Prostate gland (tissue), 2 donors: ENCODE measurements at regions not wholly inside any gene's neighbourhood (a gene's known extent, or its start where the extent isn't known, plus 50 kb on each side); places are given as distances from the start of the nearest gene placed in this dataset.
"Not testable (repeated sequence)": the region's sequence is repeated elsewhere in the genome, so short reads cannot be mapped to it uniquely, and the experiment has no call there.

Experiments
- DNase-seq: peaks from one replicate; pipeline ENCODE4 v3.0.0-alpha.2; 2019; ENCODE audit warnings: low spot score
- H3K27ac ChIP-seq, 2 donors: fragments of 200-600 bp; sonication (generic); 2 replicates each; pipeline ENCODE4 v1.5.1; 2017 to 2019
- H3K27me3 ChIP-seq: fragments of 200-600 bp; sonication (generic); replicated peaks from 2 replicates; pipeline ENCODE4 v1.5.1; 2019; ENCODE audit not compliant: insufficient read depth
- H3K36me3 ChIP-seq, 2 donors: fragments of 200-600 bp; sonication (generic); 1 replicate in 1 of 2; 2 replicates in 1 of 2; pipeline versions ENCODE4 v1.5.1 to v1.8.1; 2017 to 2019
- H3K4me1 ChIP-seq: fragments of 200-600 bp; sonication (generic); replicated peaks from 2 replicates; pipeline ENCODE4 v1.5.1; 2019
- H3K4me3 ChIP-seq, 2 donors: fragments of 200-600 bp; sonication (generic); 2 replicates each; pipeline ENCODE4 v1.5.1; 2017 to 2019
- H3K9me3 ChIP-seq: fragments of 200-600 bp; sonication (generic); 2 replicates; pipeline ENCODE4 v1.5.1; 2017
- CTCF ChIP-seq, 4 experiments: fragments of 200-600 bp in 2 of 4; fragments of 450-650 bp in 2 of 4; sonication (generic) in 2 of 4; IDR thresholded peaks; 1 replicate in 3 of 4; 2 replicates in 1 of 4; pipeline ENCODE4 v1.5.1; 2016 to 2019; ENCODE audit warnings: antibody characterized with exemption in 4 of 4, mild to moderate bottlenecking in 2 of 4, moderate library complexity in 2 of 4
- POLR2A ChIP-seq: fragments of 450-650 bp; IDR thresholded peaks from one replicate; pipeline ENCODE4 v1.6.1; 2016; ENCODE audit warnings: antibody characterized with exemption, mild to moderate bottlenecking
- POLR2AphosphoS5 ChIP-seq: sonication (generic); formaldehyde crosslinking; IDR thresholded peaks from one replicate; pipeline ENCODE4 v1.6.1; 2017; ENCODE audit warnings: antibody characterized with exemption
- WGBS: methylation state at CpG from one replicate; pipeline ENCODE4 v1.1.5; 2018; 5-methylcytosine and 5-hydroxymethylcytosine counted together
- intact Hi-C: fragments of 100-400 bp; cut with DNase I; formaldehyde crosslinking; loops from one replicate; pipeline ENCODE4 v1.14.2; 2022

- no peaks in the 10 kb centered on the region for H3K36me3 ChIP-seq
- DNase-seq: no peak
- intact Hi-C loops: no loop called here
- no peaks in the 10 kb centered on the region for H3K9me3 ChIP-seq
- no peaks in the 10 kb centered on the region for H3K4me1 ChIP-seq
- no peak for TF ChIP-seq POLR2AphosphoS5
- TF ChIP-seq POLR2A: no peak
- no peak for TF ChIP-seq CTCF (IDR thresholded peaks at IDR 0.05)
- no peak overlapping the region for H3K4me3 ChIP-seq
- no peak overlapping the region for H3K27ac ChIP-seq
- no peaks in the 10 kb centered on the region for H3K27me3 ChIP-seq
- 100% methylated on average over 1 of the region's 1 CpG for WGBS
These were observed 275.3 kb upstream of the FGF13 start for GRCh38 chrX:138986866-138987265.

- no peaks in the 10 kb centered on the region for H3K9me3 ChIP-seq
- no peak overlapping the region for H3K27ac ChIP-seq
- H3K27me3 ChIP-seq: no peaks in the 10 kb centered on the region
- TF ChIP-seq POLR2AphosphoS5 (no peak), CTCF (IDR thresholded peaks at IDR 0.05) (no peak), POLR2A (no peak)
- H3K4me3 ChIP-seq: no peak overlapping the region
- intact Hi-C loops: no loop called here
- H3K36me3 ChIP-seq: no peaks in the 10 kb centered on the region
- DNase-seq: no peak
- H3K4me1 ChIP-seq: no peaks in the 10 kb centered on the region
- 68% methylated on average over 3 of the region's 3 CpGs for WGBS
These were observed 274.7 kb upstream of the FGF13 start for GRCh38 chrX:138986235-138986634.

GRCh38 chrX:138982365-138982764 is 270.8 kb upstream of the FGF13 start:
- no peak for DNase-seq
- intact Hi-C loops: no loop called here
- no peak overlapping the region for H3K27ac ChIP-seq
- H3K36me3 ChIP-seq: no peaks in the 10 kb centered on the region
- no peaks in the 10 kb centered on the region for H3K4me1 ChIP-seq
- H3K4me3 ChIP-seq: no peak overlapping the region
- H3K9me3 ChIP-seq: no peaks in the 10 kb centered on the region
- TF ChIP-seq POLR2AphosphoS5: no peak
- no peak for TF ChIP-seq POLR2A
- no peaks in the 10 kb centered on the region for H3K27me3 ChIP-seq
- 82% methylated on average over 4 of the region's 4 CpGs for WGBS

DNA sequence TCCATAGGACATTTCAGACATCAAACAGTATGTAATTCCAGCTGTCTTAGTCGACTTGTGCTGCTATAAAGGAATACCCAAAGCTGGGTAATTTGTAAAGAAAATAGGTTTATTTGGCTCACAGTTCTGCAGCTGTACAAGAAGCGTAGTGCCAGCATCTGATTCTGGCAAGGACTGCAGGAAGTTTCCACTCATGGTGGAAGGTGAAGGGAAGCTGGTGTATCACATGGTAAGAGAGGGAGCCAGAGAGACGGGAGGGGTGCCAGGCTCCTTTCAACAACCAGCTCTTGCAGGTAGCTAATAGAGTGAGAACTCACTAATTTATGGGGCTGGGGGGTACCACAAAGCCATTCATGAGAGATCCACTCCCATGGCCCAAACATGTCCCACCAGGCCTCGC is 253.0 kb upstream of the FGF13 start:
- H3K36me3 ChIP-seq: no peaks in the 10 kb centered on the region
- intact Hi-C loops: no loop called here
- H3K27me3 ChIP-seq: no peaks in the 10 kb centered on the region
- H3K4me1 ChIP-seq: no peaks in the 10 kb centered on the region
- TF ChIP-seq POLR2AphosphoS5 (no peak), CTCF (IDR thresholded peaks at IDR 0.05) (no peak), POLR2A (no peak)
- no peak for DNase-seq
- WGBS: 77% methylated on average over 4 of the region's 4 CpGs
- no peak overlapping the region for H3K27ac ChIP-seq
- no peak overlapping the region for H3K4me3 ChIP-seq
- no peaks in the 10 kb centered on the region for H3K9me3 ChIP-seq

DNA sequence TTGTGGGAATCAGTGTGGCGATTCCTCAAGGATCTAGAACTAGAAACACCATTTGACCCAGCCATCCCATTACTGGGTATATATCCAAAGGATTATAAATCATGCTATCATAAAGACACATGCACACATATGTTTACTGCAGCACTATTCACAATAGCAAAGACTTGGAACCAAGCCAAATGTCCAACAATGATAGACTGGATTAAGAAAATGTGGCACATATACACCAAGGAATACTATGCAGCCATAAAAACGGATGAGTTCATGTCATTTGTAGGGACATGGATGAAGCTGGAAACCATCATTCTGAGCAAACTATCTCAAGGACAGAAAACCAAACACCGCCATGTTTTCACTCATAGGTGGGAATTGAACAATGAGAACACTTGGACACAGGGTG is 250.9 kb upstream of the FGF13 start:
- H3K27me3 ChIP-seq, H3K4me1 ChIP-seq, H3K9me3 ChIP-seq, H3K36me3 ChIP-seq, H3K4me3 ChIP-seq, DNase-seq, intact Hi-C loops, H3K27ac ChIP-seq: not testable (repeated sequence)
- 93% methylated on average over 3 of the region's 3 CpGs for WGBS

DNA sequence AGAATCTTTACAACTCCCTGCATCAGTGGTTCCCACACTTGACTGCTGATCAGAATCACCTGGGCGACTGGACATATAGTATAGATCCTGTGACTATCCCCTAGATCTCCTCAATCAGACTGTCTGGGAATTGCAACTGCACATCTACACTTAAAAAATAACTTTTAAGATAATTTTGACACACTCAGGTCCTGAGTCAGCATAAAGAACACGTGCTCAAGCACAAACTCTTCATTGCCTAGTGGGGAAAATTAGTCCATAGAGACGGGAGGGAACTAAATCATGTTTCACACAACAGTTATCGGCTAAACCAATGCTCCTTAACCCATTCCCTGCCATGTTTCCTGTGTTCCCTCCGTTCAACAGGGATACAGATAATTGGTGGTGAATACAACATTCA is 243.5 kb upstream of the FGF13 start:
- Histone ChIP-seq H3K36me3 (no peaks in the 10 kb centered on the region), H3K4me3 (no peak overlapping the region), H3K4me1 (no peaks in the 10 kb centered on the region), H3K27ac (no peak overlapping the region), H3K9me3 (no peaks in the 10 kb centered on the region), H3K27me3 (no peaks in the 10 kb centered on the region)
- DNase-seq: no peak
- TF ChIP-seq CTCF (IDR thresholded peaks at IDR 0.05) (no peak), POLR2A (no peak), POLR2AphosphoS5 (no peak)
- 67% methylated on average over 5 of the region's 5 CpGs for WGBS
- intact Hi-C loops: no loop called here
